HG03103 (cell line): ENCODE measurements at regions not wholly inside any gene's neighbourhood (a gene's known extent, or its start where the extent isn't known, plus 50 kb on each side); places are given as distances from the start of the nearest gene placed in this dataset.
"Not testable (repeated sequence)": the region's sequence is repeated elsewhere in the genome, so short reads cannot be mapped to it uniquely, and the experiment has no call there.

Experiments used
- ATAC-seq: cut with Tn5 transposase; IDR thresholded peaks from one replicate; pipeline ENCODE4 v1.9.1; 2021; ENCODE audit warnings: low read depth; ENCODE audit not compliant: unreplicated experiment

DNA sequence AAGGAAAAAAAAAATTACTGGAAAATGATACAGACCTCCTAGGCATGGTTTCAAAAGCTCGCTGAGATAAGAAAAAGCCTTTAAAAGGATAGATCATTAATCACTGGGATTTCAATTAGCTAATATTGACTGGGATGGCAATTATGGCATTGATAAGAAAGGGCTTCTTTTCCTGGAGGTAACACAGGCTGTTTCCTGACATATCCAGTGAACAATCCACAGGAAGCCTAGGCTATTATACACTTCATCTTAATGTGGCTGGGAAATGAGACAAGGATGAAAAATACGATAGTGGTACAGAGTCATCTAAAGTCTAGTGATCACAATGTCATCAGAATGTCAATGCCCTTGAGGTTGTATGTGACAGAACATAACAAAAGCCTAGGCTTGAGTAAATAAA is 1579.3 kb downstream of the C4orf33 start:
- ATAC-seq = no peak

DNA sequence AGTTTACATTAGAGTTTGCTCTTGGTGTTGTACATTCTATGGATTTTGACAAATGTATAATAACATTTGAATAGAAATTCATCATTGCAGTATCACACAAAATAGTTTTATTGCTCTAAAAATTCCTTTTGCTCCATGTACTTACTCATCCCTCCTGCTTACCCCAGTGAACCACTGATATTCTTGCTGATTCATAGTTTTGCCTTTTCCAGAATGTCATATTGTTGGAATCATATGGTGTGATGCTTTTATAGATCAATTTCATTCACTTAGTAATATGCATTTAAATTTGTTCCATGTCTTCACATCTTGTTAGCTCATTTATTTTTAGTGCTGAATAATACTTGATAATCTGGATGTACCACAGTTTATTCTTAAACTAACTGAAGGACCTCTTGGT is 1593.2 kb downstream of the C4orf33 start:
- no peak for ATAC-seq

GRCh38 chr4:130698251-130698650 is 1602.3 kb downstream of the C4orf33 start:
- ATAC-seq = no peak

DNA sequence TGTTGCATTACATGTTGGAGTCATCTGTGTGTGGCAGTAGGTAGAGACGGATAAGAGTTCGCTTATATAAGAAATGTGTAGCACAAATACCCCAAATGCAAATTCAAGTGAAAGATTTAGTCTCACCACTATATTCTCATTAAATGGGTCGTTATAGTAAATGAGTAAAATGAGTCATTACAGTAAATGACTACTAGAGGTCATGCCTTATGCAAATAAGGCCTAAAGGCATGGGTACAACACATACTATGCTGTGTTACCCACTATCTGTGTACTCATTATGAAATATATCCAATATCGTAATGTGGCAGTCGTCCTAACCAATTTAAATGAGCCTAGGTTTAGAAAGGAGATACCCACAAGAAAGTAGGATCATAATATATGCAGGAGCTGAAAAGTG is 1603.1 kb downstream of the C4orf33 start:
- ATAC-seq = no peak

DNA sequence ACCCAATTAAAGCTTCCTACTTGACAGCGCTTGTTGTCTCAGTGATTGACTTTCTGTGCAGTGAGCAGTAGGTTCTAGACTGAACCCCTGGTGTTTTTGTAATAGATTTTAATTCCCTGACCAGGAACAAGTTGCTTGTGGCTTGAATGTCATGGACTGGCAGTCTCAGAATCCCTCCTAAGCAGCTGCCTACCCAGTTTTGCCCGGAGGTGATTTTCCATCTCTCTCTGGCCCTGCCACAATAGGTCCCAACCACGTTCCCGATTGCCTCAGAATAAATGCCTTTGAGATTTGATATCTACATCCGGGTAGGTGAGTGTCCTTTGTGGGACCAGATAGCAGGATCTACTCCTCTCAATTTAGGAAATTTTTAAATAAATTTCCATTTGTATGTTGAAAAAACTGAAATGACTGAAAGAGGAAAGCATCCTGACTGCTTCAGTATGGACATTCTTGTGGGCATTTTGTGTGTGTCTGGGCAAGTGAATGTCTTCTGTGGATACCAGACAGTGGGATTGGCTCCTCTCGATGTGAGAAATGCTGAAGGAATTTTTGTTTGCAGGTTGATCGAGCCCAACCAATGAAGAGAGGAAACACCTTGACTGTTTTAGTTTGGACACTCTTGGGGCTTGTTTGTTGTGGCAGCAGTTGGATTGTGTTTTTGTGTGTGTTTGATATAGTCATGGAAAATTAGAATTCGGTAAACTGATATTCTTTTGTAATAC is 1607.4 kb downstream of the C4orf33 start:
- ATAC-seq = no peak

GRCh38 chr4:130705023-130705422 is 1609.1 kb downstream of the C4orf33 start:
- no peak for ATAC-seq

DNA sequence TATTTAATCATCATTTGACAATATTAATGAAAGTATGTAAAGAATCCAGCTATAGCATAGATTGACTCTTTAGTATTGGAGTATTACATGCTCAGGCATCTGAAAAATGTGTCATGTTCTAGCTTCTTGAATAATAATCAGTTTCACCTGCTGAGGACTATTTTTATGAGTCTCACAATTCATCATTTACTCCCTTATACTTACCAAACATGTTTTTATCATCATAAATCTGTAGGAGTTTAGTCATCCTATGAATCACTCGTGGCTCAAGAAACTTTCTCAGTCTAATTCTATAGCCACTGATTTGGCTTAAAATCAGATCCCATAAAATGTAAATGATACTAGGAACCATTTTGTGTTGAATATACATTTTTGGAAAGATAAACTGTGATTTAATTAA is 1616.1 kb downstream of the C4orf33 start:
- ATAC-seq = no peak

GRCh38 chr4:130714006-130714405 is 1618.1 kb downstream of the C4orf33 start:
- ATAC-seq = no peak

DNA sequence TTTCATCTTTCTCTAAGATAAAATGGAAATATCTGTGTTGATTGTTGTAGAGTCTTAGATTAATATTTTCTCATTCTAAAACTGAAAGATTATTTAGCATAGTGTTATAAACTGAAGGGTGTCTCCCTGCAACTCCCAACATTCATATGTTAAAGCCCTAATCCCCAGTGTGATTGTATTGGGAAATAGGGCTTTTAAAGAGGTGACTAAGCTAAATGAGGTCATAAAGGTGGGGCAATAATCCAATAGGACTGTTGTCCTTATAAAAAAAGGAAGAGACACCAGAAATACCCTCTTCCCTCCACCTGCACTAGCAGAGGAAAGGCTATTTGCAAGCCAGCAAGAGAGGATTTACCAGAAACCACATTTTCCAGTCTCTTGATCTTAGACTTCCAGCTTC is 1626.4 kb downstream of the C4orf33 start:
- no peak for ATAC-seq

DNA sequence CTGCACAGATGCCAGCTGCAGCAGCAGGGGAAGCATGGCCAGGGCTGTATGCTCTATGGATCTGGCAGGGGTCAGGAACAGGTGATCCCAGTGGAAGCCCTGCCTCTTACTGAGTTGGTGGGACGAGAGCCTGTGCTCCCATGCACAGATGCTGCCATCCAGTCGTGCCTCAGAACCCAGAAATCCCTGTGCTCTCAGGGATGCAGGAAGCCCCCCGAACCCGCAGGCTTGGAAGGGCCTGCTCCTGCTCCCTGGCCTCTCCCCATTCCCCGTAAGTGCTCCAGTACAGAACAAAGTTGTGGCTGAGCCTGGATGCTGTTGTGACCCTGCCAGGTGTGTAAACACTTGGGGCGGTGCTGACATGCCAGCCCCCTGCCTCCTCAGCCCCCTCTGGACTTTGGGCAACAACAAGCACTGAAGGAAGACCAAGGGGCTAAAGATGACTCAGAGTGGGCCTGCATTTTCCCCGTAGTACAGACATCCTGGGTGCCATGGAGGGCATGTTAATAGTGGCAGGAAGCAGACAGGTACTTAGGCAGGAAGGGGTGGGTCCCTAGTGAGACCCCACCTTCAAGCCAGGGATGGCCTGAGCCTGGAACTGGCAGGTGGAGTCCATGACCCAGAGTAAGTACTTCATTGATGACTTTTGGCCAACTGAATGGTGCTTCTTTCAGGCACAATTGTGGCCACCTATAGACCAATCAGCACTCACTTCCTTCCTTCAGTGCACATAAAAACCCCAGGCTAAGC is 1640.7 kb downstream of the C4orf33 start:
- no peak for ATAC-seq

- no peak for ATAC-seq
Observed at GRCh38 chr4:130738233-130738632, 1642.3 kb downstream of the C4orf33 start.

DNA sequence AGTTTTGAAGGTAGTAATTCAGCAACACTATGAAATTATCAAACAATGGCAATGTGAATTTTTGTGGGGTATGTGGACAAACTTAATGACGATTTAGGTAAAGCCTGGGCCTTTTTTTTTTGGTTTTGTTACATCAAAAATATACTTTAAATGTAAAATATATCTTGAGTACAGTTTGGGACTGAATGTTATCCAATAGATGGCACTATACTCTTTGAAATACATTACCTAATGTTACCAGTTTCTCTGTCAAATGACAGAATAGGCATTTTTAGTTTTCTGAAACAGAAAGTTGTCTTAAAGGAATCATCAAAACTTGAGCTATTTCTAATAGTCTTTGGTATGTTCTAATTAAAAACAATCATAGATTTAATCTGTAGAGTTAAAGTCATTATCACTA is 1651.9 kb downstream of the C4orf33 start:
- no peak for ATAC-seq

- ATAC-seq = no peak
Observed at GRCh38 chr4:130753926-130754325, 1658.0 kb downstream of the C4orf33 start.

GRCh38 chr4:130760246-130760645 is 1664.3 kb downstream of the C4orf33 start:
- no peak for ATAC-seq

GRCh38 chr4:130767384-130767783 is 1671.4 kb downstream of the C4orf33 start:
- not testable (repeated sequence) for ATAC-seq

- not testable (repeated sequence) for ATAC-seq
Observed at GRCh38 chr4:130772966-130773365, 1677.0 kb downstream of the C4orf33 start.

DNA sequence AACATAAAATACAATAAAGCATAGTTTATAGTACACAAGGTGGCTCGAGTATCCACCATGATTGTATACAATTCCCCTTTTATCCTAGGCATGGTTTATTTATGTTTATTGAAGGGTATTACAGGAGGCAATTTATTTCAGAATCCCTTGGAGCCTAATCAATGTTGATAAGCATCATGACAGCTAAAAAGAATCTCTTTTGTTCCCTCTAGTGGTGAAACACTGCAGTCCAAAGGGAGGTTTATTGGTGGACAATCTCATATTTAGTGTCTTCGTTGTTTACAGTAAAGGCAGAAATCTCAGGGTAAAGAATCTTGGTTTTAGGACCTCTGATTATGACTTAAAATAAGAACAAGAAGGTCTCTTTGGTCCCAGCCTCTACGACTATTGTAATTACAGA is 1712.5 kb downstream of the C4orf33 start:
- no peak for ATAC-seq

DNA sequence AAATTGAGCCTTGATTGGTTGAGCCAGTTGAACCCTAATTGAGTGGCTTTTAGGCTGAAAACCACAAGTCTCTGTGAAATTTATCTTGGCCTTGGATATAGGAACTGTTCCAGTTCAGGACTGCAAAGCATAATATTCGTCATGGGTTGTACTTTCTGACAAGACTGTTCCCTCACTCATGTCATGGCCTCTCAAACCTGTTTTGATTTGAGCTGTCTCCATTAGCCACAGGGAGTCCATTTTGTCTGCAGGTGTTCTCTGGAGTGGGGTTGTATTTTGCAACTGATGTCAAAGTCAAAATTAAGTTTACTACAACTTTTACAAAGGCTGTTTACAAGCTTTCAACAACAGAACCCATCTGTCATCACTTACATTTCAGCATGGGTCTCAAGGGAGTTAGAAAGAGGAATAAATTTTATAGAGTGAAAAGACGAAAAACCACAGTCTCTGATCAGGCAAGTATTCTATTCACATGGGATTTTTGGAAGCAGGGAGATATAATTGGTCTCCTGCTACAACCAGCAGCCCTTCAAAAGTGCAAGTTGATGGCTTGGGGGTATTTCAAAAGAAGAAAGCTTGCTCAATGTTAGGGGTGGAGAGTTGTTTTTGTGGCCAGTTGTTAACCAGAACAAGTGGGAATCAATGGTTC is 1716.3 kb downstream of the C4orf33 start:
- ATAC-seq = no peak

GRCh38 chr4:130814896-130815295 is 1718.9 kb downstream of the C4orf33 start:
- ATAC-seq = no peak

- no peak for ATAC-seq
Observed at GRCh38 chr4:130820448-130820847, 1724.5 kb downstream of the C4orf33 start.

DNA sequence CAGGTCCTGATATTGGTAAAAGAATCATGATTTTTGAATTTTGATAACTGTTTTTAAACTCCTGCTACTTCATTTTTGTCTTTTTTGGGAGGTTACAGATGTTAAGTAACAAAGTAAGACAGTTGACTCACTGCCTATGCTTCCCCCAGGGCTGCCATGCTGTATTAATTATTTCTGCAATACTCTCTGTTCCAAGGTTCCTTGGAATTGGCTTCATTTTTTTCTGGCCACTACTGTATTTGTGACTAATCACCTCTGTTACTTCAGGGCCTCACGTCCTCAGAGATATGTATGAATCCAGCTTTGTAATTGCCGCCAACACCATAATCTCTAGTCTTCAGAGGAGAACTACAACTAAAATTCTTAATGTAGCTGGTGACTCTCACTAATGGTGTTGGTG is 1729.3 kb downstream of the C4orf33 start:
- no peak for ATAC-seq
